ENCODE measurements at regions not wholly inside any gene's neighbourhood (a gene's known extent, or its start where the extent isn't known, plus 50 kb on each side); places are given as distances from the start of the nearest gene placed in this dataset.

GRCh38 chr11:116650052-116650451 is 122.7 kb downstream of the BUD13 start:
- no peak for TF ChIP-seq CTCF (IDR thresholded peaks at IDR 0.05)
- no peak for TF ChIP-seq EZH2 (IDR thresholded peaks at IDR 0.05)
